HUES64 (cell line): ENCODE measurements at regions not wholly inside any gene's neighbourhood (a gene's known extent, or its start where the extent isn't known, plus 50 kb on each side); places are given as distances from the start of the nearest gene placed in this dataset.
"Not testable (repeated sequence)": the region's sequence is repeated elsewhere in the genome, so short reads cannot be mapped to it uniquely, and the experiment has no call there.

Experiments used
- H3K27ac ChIP-seq: 2 replicates; pipeline ENCODE4 v1.7.0; 2013; ENCODE audit warnings: low read depth, low read length, inconsistent platforms
- H3K27me3 ChIP-seq: 2 replicates; pipeline ENCODE4 v1.6.1; 2013; ENCODE audit warnings: mild to moderate bottlenecking, low read length; ENCODE audit not compliant: insufficient read depth
- H3K36me3 ChIP-seq: 2 replicates; pipeline ENCODE4 v1.6.1; 2013; ENCODE audit warnings: mild to moderate bottlenecking, low read length; ENCODE audit not compliant: insufficient read depth
- H3K4me1 ChIP-seq: 2 replicates; pipeline ENCODE4 v1.6.1; 2013; ENCODE audit warnings: mild to moderate bottlenecking, low read length, moderate library complexity; ENCODE audit not compliant: insufficient read depth
- H3K4me3 ChIP-seq: 2 replicates; pipeline ENCODE4 v1.5.1; 2013; ENCODE audit warnings: mild to moderate bottlenecking, low read length, moderate library complexity
- H3K9ac ChIP-seq: 2 replicates; pipeline ENCODE4 v1.6.1; 2013; ENCODE audit warnings: mild to moderate bottlenecking, low read depth, low read length
- H3K9me3 ChIP-seq: 2 replicates; pipeline ENCODE4 v1.6.1; 2013; ENCODE audit warnings: low read depth, low read length; ENCODE audit not compliant: insufficient read depth
- WGBS: fragments of 150-250, 120-280 bp; methylation state at CpG from one replicate; pipeline ENCODE4 v1.1.7; 2013; ENCODE audit warnings: missing lambda C conversion rate; 5-methylcytosine and 5-hydroxymethylcytosine counted together

DNA sequence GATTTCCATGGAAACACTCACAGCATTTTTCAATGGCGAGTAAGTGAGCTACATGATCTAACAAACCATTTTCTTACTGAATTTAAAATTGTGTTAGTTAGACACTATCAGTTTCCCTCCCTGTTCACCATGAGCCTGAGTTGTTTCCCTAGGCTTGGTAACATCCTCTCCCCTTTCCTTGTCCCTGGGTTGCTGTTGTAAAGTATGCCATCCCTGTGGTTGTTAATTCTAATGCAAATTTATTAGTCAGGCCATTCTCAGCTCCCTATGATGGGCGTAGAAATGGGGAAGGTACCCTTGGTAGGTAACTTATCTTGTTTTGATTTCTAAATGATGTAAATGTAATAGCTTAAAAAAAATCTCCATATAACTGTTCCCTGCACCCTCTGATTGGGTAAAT lies 143.0 kb downstream of the SPATA31A6 start:
- not testable (repeated sequence) for H3K36me3 ChIP-seq, H3K9ac ChIP-seq, H3K4me3 ChIP-seq, H3K27me3 ChIP-seq, H3K9me3 ChIP-seq
- peaks cover 25% of the 10 kb centered on the region for H3K4me1 ChIP-seq
- peak overlapping the region; percentile 71; the same call in 1 of the 2 replicates for H3K27ac ChIP-seq
- no CpG with 5 or more reads among the region's 2 CpGs for WGBS

DNA sequence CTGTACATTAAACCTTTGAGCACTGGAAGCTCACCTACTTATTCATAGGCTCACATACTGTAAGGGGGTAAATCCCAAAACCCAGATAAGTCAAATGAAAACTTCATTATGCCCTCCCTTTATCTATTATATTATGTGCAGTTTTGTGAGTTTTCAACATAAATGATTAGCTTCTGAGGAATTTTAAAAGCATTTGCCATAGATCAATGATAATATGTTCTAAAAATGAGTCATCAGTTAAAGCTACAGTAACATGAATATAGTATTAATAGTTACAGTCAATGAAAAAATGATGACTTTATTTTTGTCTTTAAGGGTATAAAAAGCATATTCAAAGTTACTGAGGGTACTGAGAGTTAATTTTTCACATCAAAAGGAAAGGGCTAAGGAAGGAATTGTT lies 151.9 kb downstream of the SPATA31A6 start:
- H3K27ac ChIP-seq, H3K4me1 ChIP-seq, H3K36me3 ChIP-seq, H3K9me3 ChIP-seq, H3K27me3 ChIP-seq, H3K4me3 ChIP-seq, H3K9ac ChIP-seq: not testable (repeated sequence)

DNA sequence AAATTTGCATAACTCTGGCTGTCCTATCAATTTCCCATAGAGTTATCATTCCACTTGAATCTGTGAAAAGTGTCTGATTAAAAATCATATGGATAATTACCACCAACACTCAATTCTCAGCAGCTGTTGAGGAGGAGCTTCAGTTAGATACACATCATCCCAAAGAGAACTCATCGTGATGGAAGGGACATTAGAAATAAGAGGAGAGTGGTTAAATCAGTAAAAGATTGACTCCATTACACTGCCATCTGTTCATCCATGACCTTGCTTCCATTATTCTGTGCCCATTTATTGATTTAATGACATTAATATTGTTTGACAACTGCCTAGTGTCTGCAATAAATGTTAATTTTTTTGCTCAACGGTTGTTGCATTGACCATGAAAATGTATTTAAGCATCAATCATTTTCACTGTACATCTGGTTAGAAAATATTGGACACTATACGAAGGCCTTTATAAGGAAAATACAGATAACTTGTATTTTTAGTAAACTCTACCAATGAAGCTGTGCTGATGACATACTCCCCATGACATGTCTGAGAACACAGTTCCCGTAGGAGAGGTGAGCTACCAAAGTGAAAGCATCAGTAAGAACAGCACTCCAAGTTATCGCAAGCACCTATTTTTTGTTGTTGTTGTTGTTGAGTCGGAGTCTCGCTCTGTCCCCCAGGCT lies 152.7 kb downstream of the SPATA31A6 start:
- not testable (repeated sequence) for H3K4me3 ChIP-seq, H3K4me1 ChIP-seq, H3K9ac ChIP-seq, H3K9me3 ChIP-seq, H3K36me3 ChIP-seq, H3K27ac ChIP-seq, H3K27me3 ChIP-seq
- 84% methylated on average over 5 of the region's 7 CpGs for WGBS

DNA sequence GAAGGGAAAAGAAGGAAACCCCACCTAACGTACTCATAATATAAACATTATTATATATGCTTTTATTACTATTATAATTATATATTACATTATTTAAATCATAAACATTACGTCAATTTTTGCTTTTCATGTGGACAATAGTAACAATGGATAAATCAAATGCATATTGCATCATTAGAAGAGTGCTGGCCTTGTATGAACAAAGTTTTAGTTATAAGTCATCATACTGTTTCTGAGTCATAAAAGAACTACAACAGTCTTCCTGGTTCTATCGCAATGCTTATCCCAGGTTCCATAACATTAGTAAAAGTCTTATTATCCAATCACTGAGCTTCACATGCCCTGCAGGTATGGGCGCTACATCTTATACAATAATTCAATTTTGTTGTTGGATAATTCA lies 154.8 kb downstream of the SPATA31A6 start:
- H3K36me3 ChIP-seq, H3K27ac ChIP-seq, H3K27me3 ChIP-seq, H3K4me1 ChIP-seq, H3K9me3 ChIP-seq, H3K4me3 ChIP-seq, H3K9ac ChIP-seq: not testable (repeated sequence)
- WGBS = 100% methylated on average over 1 of the region's 4 CpGs

DNA sequence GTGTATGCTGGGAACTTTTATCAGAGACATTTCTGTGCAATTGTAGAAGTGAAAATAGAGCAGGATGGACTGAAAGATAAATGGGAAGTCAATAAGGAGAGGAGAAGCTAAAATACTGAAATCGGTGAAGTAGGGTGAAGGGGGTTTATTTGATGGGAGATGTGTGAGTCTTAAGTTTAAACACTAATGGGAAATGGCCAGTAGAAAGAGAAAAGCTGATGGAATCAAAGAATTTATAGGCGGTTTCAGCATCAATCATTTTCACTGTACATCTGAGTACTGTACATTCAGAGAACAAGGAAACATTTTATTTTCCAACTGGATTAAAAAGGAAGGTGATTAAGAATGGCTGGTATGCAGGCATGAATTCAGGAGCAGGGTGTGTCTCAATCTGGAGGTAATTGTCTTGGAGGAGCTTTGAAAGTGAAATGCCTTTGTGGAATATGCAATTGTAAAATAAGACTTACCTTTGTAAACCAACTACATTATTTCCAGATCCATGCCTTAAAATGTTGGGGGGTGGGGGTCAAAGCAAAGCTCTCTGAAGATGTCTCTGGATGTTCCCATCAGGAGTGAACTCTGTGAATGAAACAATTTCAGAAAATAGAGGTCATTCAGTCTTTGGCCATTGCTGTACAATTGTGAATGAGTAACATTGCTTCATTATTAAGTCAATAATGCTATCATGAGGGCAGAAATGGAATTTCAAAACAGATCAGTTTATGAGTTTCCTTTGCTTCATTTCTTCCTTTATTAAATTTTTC lies 156.4 kb downstream of the SPATA31A6 start:
- 92% methylated on average over 1 of the region's 2 CpGs for WGBS
- H3K4me1 ChIP-seq = not testable (repeated sequence)

DNA sequence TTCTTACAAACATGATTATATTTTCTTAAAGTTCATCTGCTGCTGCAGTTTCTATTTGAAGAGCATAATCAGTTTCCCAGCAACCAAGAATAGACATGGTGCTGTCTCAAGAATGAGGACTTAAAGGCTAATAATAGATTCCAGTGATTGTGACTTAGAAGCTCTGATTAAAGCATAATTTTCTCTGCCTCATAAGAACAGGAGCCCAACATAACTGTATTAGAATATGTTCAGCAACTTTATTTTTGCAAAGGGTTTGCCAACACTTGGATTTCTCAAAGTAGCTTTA lies 156.9 kb downstream of the SPATA31A6 start:
- not testable (repeated sequence) for H3K27ac ChIP-seq, H3K27me3 ChIP-seq, H3K4me3 ChIP-seq, H3K4me1 ChIP-seq, H3K9ac ChIP-seq, H3K36me3 ChIP-seq, H3K9me3 ChIP-seq

More for the DNA sequence above, 156.4 kb downstream of the SPATA31A6 start:
- not testable (repeated sequence) for H3K9me3 ChIP-seq, H3K36me3 ChIP-seq, H3K27me3 ChIP-seq, H3K4me3 ChIP-seq, H3K27ac ChIP-seq, H3K9ac ChIP-seq

DNA sequence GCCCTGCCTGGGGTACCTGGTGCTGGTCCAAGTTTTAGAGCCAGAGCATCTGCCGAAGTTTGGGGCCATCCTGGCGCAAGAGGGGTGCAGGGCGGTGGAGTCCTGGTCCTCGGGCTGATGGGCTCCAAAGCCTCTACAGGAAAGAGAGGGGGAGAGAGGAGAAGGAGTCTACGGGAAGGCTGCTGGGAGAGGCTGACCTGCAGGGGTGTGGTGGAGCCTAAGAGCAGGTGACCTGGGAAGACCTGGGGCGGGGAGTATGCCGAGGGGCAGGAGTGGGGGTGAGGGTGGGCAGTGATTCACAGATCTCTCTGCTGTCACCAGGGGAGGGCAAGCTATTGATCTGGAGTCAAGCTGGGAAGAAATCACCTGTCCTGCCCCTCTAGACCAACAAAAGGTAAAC lies 158.4 kb downstream of the SPATA31A6 start:
- not testable (repeated sequence) for H3K36me3 ChIP-seq, H3K27me3 ChIP-seq, H3K4me1 ChIP-seq, H3K9ac ChIP-seq, H3K4me3 ChIP-seq, H3K9me3 ChIP-seq, H3K27ac ChIP-seq
- 89% methylated on average over 5 of the region's 7 CpGs for WGBS

DNA sequence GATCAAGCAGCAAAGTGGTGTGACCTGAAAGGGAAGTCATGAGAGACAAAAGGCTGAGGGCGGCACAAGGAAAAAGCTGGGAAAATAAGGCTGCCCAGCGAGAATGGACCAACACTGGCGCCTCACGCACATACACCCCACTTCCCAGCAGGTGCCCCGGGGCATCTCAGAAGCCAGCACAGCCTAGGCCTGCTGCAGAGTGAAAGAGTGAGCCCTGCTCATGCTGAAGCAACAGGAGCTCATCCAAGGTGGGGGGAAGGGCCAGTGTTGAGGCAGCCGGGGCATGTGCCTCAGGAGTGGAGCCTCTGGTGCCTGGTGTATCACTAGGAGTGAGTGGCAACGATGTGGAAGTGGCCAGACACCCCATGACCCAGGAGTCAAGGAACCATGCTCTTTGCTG lies 158.8 kb downstream of the SPATA31A6 start:
- not testable (repeated sequence) for H3K4me3 ChIP-seq, H3K27me3 ChIP-seq, H3K36me3 ChIP-seq, H3K4me1 ChIP-seq, H3K27ac ChIP-seq, H3K9ac ChIP-seq, H3K9me3 ChIP-seq
- 89% methylated on average over 5 of the region's 7 CpGs for WGBS

DNA sequence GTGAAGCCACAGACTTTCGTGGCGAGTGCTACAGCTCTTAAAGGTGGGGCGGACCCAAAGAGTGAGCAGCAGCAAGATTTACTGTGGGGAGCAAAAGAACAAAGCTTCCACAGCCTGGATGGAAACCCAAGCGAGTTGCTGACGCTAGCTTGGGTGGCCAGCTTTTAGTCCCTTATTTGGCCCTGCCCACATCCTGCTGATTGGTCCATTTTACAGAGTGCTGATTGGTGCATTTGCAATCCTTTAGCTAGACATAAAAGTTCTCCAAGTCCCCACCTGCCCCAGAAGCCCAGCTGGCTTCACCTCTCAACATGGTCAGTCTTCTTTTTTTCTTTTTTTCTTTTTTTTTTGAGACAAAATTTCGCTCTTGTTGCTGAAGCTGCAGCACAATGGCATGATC lies 161.0 kb downstream of the SPATA31A6 start:
- 96% methylated on average over 6 of the region's 6 CpGs for WGBS

DNA sequence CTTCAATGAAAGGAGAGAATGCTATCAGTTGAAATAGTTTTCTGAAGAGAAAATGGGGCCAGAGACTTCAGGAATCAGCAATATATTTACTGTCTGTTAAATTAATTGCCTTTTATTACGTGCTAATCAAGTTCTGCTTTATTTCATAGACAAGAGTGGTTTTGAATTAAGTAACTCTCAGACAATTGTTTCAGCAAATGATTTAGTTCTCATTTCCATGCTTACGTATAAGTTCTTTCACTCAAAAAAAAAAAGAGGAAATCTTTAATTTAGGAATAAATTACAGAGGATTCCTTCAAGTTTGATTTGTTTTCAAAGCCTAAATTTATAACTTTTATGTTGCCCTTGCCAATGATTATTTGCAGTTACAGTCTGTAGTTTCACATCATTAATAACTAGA lies 163.5 kb downstream of the SPATA31A6 start:
- no CpG with 5 or more reads among the region's 2 CpGs for WGBS
- not testable (repeated sequence) for H3K27ac ChIP-seq, H3K9ac ChIP-seq

More for the DNA sequence above, 161.0 kb downstream of the SPATA31A6 start:
- not testable (repeated sequence) for H3K36me3 ChIP-seq, H3K4me1 ChIP-seq, H3K27me3 ChIP-seq, H3K27ac ChIP-seq, H3K9me3 ChIP-seq, H3K9ac ChIP-seq, H3K4me3 ChIP-seq

DNA sequence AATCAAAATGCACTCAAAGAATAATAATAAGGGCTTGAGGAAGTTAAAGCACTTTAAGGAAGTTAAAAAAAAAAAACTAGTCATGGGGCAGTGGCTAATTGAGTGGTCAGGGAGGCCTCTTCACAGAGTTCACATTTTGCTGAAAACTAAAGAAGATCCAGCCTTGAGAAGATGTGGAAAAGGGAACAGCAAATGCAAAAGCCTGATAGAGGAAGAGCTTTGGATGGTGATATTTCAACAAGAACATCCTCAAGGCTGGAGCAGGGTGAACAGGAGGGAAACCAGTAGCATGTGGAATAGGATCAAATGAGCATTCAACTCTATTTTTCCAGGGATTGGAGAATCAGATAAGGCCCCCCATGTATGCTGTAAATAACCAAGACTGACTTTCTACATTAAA lies 165.7 kb downstream of the SPATA31A6 start:
- not testable (repeated sequence) for H3K9me3 ChIP-seq, H3K27ac ChIP-seq, H3K9ac ChIP-seq, H3K27me3 ChIP-seq, H3K4me3 ChIP-seq, H3K4me1 ChIP-seq, H3K36me3 ChIP-seq

More for the DNA sequence above, 163.5 kb downstream of the SPATA31A6 start:
- not testable (repeated sequence) for H3K4me3 ChIP-seq, H3K27me3 ChIP-seq, H3K36me3 ChIP-seq, H3K4me1 ChIP-seq, H3K9me3 ChIP-seq

DNA sequence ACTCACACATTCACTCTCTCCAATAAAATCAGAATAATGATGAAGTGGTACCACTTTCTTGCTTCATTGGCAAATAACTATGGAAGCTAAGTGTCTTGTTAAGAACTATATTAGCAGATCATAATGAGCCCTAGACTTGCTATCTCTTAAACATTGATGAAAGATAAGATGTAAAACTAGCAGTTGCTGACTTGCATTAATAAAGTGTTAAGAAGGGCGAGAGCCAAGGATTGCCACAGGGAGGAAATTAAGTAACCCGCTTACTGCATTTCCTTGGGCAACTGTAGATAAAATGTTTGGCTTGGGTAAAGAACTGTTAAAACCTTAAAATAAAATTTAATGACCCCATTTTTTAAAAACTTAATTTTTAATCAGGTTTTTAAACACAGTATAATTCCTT lies 167.0 kb downstream of the SPATA31A6 start:
- no CpG with 5 or more reads among the region's 2 CpGs for WGBS
- H3K9me3 ChIP-seq, H3K36me3 ChIP-seq, H3K9ac ChIP-seq, H3K27me3 ChIP-seq, H3K4me1 ChIP-seq, H3K27ac ChIP-seq, H3K4me3 ChIP-seq: not testable (repeated sequence)
